Astrocyte (in vitro differentiated cells and primary cell): ENCODE measurements at regions not wholly inside any gene's neighbourhood (a gene's known extent, or its start where the extent isn't known, plus 50 kb on each side); places are given as distances from the start of the nearest gene placed in this dataset.
A peak's percentile ranks its signal among the peaks of the same experiment; 100 is the strongest.

ENCODE experiments used
- DNase-seq: peaks from one replicate; pipeline ENCODE4 v3.0.0-alpha.2; 2010; ENCODE audit warnings: low read depth
- FAIRE-seq: peaks from 2 replicates; lab custom pipeline; 2011; peaks lifted over from hg19 to GRCh38; lab: Jason Lieb, UNC
- H2AFZ ChIP-seq: 2 replicates; pipeline ENCODE4 v1.6.0; 2012; ENCODE audit warnings: low read depth, low read length, inconsistent platforms
- H3K27ac ChIP-seq: 2 replicates; pipeline ENCODE4 v1.5.1; 2011; ENCODE audit warnings: low read depth, low read length, inconsistent platforms
- H3K27me3 ChIP-seq: 2 replicates; pipeline ENCODE4 v1.6.0; 2011; ENCODE audit warnings: low read length, inconsistent platforms; ENCODE audit not compliant: insufficient read depth
- H3K36me3 ChIP-seq: 2 replicates; pipeline ENCODE4 v1.5.1; 2011; ENCODE audit warnings: low read length, inconsistent platforms; ENCODE audit not compliant: insufficient read depth
- H3K4me1 ChIP-seq: 2 replicates; pipeline ENCODE4 v1.5.1; 2011; ENCODE audit warnings: low read length, inconsistent platforms; ENCODE audit not compliant: insufficient read depth
- H3K4me2 ChIP-seq: 2 replicates; pipeline ENCODE4 v1.6.0; 2012; ENCODE audit warnings: low read length, inconsistent platforms
- H3K4me3 ChIP-seq: 2 replicates; pipeline ENCODE4 v1.5.1; 2011; ENCODE audit warnings: low read depth, mild to moderate bottlenecking, low read length, inconsistent platforms; ENCODE audit not compliant: insufficient read depth
- H3K79me2 ChIP-seq: 2 replicates; pipeline ENCODE4 v1.6.0; 2012; ENCODE audit warnings: mild to moderate bottlenecking, low read length, inconsistent platforms; ENCODE audit not compliant: insufficient read depth
- H3K9ac ChIP-seq: 2 replicates; pipeline ENCODE4 v1.6.0; 2012; ENCODE audit warnings: mild to moderate bottlenecking, low read length, inconsistent platforms
- H3K9me3 ChIP-seq: 2 replicates; pipeline ENCODE4 v1.5.1; 2012; ENCODE audit warnings: low read depth, mild to moderate bottlenecking, low read length, inconsistent platforms; ENCODE audit not compliant: insufficient read depth
- H4K20me1 ChIP-seq: 2 replicates; pipeline ENCODE4 v1.6.0; 2012; ENCODE audit warnings: low read length, inconsistent platforms; ENCODE audit not compliant: insufficient read depth
- H3K27ac Mint-ChIP-seq: one replicate; pipeline ENCODE4 v1.8.0; 2021; ENCODE audit warnings: mild to moderate bottlenecking, mixed read lengths; ENCODE audit not compliant: unreplicated experiment
- H3K27me3 Mint-ChIP-seq: one replicate; pipeline ENCODE4 v1.8.0; 2021; ENCODE audit warnings: low read depth, mixed read lengths; ENCODE audit not compliant: unreplicated experiment
- H3K36me3 Mint-ChIP-seq: one replicate; pipeline ENCODE4 v1.8.0; 2021; ENCODE audit warnings: low read depth, mixed read lengths; ENCODE audit not compliant: unreplicated experiment
- H3K4me1 Mint-ChIP-seq: one replicate; pipeline ENCODE4 v1.8.0; 2021; ENCODE audit warnings: low read depth, mixed read lengths; ENCODE audit not compliant: unreplicated experiment
- H3K4me3 Mint-ChIP-seq: one replicate; pipeline ENCODE4 v1.8.0; 2021; ENCODE audit warnings: mild to moderate bottlenecking, moderate library complexity, mixed read lengths; ENCODE audit not compliant: unreplicated experiment
- H3K9me3 Mint-ChIP-seq: one replicate; pipeline ENCODE4 v1.8.0; 2021; ENCODE audit warnings: mild to moderate bottlenecking, mixed read lengths; ENCODE audit not compliant: unreplicated experiment
- EZH2 ChIP-seq: IDR thresholded peaks from 2 replicates; pipeline ENCODE4 v1.6.1; 2012; ENCODE audit warnings: mild to moderate bottlenecking, low read length, inconsistent platforms; ENCODE audit not compliant: insufficient read depth
- TF ChIP-seq, protein P1 (sequence below): IDR thresholded peaks from 2 replicates; pipeline ENCODE4 v1.5.1; 2011; ENCODE audit warnings: low read depth, mild to moderate bottlenecking, inconsistent platforms, low read length, moderate library complexity; ENCODE audit not compliant: insufficient read depth

DNA sequence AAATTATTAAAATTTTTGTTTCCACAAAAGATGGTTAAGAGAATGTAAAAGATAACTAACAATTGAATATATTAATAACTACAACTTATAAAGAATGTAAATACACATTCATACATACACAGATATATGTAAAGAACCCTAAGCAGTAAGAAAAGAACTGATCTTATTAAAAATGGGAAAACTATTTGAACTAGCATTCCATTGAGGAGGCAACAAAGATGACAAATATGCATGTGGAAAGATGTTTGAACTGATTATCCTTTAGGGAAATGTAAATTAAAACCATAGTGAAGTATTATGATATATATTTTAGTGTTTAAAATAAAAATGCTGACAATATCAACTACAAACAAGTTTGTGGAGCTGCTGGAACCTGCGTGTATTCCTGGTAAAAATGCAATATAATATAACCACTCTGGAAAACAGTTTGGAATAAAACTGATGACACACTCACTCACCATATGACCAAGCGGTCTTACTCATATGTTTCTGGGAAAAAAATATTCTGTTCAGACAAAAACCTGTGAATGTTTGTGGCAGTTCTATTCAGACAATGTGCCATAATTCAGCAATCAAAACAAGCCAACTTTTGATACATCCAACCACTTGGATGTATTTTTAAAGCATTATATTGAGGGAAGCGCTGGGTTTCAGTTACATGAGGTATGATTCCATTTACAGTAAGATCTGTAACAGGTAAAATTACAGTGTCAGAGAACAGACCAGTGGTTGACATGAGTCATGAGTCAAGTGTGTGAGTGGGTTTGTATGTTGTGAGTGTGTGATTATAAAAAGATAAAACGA is 694.4 kb upstream of the SLITRK5 start:
- H3K9me3 ChIP-seq: no peaks in the 10 kb centered on the region
- H3K36me3 ChIP-seq: no peaks in the 10 kb centered on the region
- DNase-seq (peak; percentile 14), FAIRE-seq (no peak)
- no peak overlapping the region for H3K4me3 Mint-ChIP-seq
- no peak overlapping the region for H3K27ac ChIP-seq
- no peaks in the 10 kb centered on the region for H3K36me3 Mint-ChIP-seq
- no peaks in the 10 kb centered on the region for H3K27me3 Mint-ChIP-seq
- H3K9ac ChIP-seq: no peak overlapping the region
- TF ChIP-seq EZH2: no peak
- TF ChIP-seq, protein P1, sequence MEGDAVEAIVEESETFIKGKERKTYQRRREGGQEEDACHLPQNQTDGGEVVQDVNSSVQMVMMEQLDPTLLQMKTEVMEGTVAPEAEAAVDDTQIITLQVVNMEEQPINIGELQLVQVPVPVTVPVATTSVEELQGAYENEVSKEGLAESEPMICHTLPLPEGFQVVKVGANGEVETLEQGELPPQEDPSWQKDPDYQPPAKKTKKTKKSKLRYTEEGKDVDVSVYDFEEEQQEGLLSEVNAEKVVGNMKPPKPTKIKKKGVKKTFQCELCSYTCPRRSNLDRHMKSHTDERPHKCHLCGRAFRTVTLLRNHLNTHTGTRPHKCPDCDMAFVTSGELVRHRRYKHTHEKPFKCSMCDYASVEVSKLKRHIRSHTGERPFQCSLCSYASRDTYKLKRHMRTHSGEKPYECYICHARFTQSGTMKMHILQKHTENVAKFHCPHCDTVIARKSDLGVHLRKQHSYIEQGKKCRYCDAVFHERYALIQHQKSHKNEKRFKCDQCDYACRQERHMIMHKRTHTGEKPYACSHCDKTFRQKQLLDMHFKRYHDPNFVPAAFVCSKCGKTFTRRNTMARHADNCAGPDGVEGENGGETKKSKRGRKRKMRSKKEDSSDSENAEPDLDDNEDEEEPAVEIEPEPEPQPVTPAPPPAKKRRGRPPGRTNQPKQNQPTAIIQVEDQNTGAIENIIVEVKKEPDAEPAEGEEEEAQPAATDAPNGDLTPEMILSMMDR: no peak
- H3K4me1 Mint-ChIP-seq: peaks cover 4% of the 10 kb centered on the region
- H4K20me1 ChIP-seq: no peaks in the 10 kb centered on the region
- H3K9me3 Mint-ChIP-seq: no peaks in the 10 kb centered on the region
- H3K4me1 ChIP-seq: no peaks in the 10 kb centered on the region
- H3K27ac Mint-ChIP-seq: no peak overlapping the region
- H3K27me3 ChIP-seq: no peaks in the 10 kb centered on the region
- H3K79me2 ChIP-seq: no peaks in the 10 kb centered on the region
- H3K4me2 ChIP-seq: no peak overlapping the region
- no peak overlapping the region for H2AFZ ChIP-seq
- no peak overlapping the region for H3K4me3 ChIP-seq

DNA sequence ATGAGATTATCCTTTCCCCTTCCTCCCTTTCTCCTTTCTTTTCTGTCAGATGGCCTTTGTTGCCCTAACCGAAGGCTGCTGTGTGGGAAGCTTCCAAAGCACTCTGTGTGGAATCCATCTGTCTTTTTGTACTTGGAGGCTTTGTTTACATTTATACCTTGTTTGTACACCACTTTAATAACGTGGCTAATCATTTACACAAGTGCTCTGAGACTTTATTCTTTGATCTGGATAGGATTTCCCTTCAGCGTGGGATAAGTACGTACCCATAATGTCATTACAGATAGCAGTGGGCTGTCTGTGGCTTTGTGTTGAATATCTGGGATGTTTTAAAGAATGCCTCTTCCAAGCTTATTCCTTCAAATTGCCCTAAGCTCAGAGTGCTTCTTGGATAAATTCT is 684.7 kb upstream of the SLITRK5 start:
- Histone ChIP-seq H3K27ac (no peak overlapping the region), H3K4me2 (no peak overlapping the region), H3K9me3 (no peaks in the 10 kb centered on the region), H3K79me2 (no peaks in the 10 kb centered on the region), H3K27me3 (no peaks in the 10 kb centered on the region), H3K9ac (no peak overlapping the region), H3K4me1 (no peaks in the 10 kb centered on the region), H2AFZ (peak overlapping the region; percentile 16), H3K36me3 (no peaks in the 10 kb centered on the region), H4K20me1 (no peaks in the 10 kb centered on the region), H3K4me3 (no peak overlapping the region)
- DNase-seq: peak; percentile 59
- H3K4me3 Mint-ChIP-seq: peak overlapping the region; percentile 8
- TF ChIP-seq EZH2: no peak
- TF ChIP-seq, protein P1: no peak
- no peak for FAIRE-seq
- peak overlapping the region; percentile 54 for H3K27ac Mint-ChIP-seq
- peaks cover 6% of the 10 kb centered on the region for H3K4me1 Mint-ChIP-seq
- no peaks in the 10 kb centered on the region for H3K9me3 Mint-ChIP-seq
- H3K36me3 Mint-ChIP-seq: no peaks in the 10 kb centered on the region
- no peaks in the 10 kb centered on the region for H3K27me3 Mint-ChIP-seq

DNA sequence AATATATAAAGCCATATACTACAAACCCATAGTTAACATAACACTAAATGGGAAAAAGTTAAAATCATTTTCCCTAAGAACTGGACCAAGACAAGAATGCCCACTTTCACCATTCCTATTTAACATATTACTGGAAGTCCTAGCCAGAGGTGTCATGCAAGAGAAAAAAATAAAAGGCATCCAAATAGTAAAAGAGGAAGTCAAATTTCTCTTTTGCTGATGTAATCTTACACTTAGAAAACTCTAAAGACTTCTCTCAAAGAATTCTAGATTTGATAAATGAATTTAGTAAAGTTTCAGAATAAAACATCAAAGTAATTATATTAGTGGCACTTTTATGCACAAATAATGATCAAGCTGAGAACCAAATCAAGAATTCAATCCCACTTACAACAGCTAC is 678.9 kb upstream of the SLITRK5 start:
- no peak overlapping the region for H3K4me3 ChIP-seq
- Mint-ChIP-seq H3K9me3 (peaks cover 9% of the 10 kb centered on the region), H3K36me3 (no peaks in the 10 kb centered on the region), H3K4me3 (no peak overlapping the region), H3K27ac (no peak overlapping the region), H3K4me1 (no peaks in the 10 kb centered on the region), H3K27me3 (no peaks in the 10 kb centered on the region)
- no peaks in the 10 kb centered on the region for H4K20me1 ChIP-seq
- no peaks in the 10 kb centered on the region for H3K9me3 ChIP-seq
- no peak overlapping the region for H3K27ac ChIP-seq
- no peaks in the 10 kb centered on the region for H3K4me1 ChIP-seq
- no peak overlapping the region for H2AFZ ChIP-seq
- DNase-seq (no peak), FAIRE-seq (no peak)
- no peaks in the 10 kb centered on the region for H3K36me3 ChIP-seq
- no peaks in the 10 kb centered on the region for H3K27me3 ChIP-seq
- TF ChIP-seq EZH2: no peak
- TF ChIP-seq, protein P1: no peak
- no peaks in the 10 kb centered on the region for H3K79me2 ChIP-seq
- H3K4me2 ChIP-seq: no peak overlapping the region
- H3K9ac ChIP-seq: no peak overlapping the region
